GM12891 (cell line): ENCODE measurements at regions not wholly inside any gene's neighbourhood (a gene's known extent, or its start where the extent isn't known, plus 50 kb on each side); places are given as distances from the start of the nearest gene placed in this dataset.

ENCODE experiments used
- PAX5 ChIP-seq: IDR thresholded peaks from 2 replicates; pipeline ENCODE4 v1.6.1; 2011; ENCODE audit warnings: low read length, moderate library complexity, mild to moderate bottlenecking; ENCODE audit not compliant: insufficient read depth, severe bottlenecking
- POLR2A ChIP-seq: IDR thresholded peaks from 2 replicates; pipeline ENCODE4 v1.6.1; 2011; ENCODE audit warnings: low read depth, low read length, control low read depth
- POLR2AphosphoS5 ChIP-seq: IDR thresholded peaks from 2 replicates; pipeline ENCODE4 v1.6.1; 2011; ENCODE audit warnings: low read depth, low read length, control low read depth
- POU2F2 ChIP-seq: IDR thresholded peaks from 2 replicates; pipeline ENCODE4 v1.6.1; 2011; ENCODE audit warnings: low read depth, mild to moderate bottlenecking, control low read depth, low read length, moderate library complexity
- SPI1 ChIP-seq: IDR thresholded peaks from 2 replicates; pipeline ENCODE4 v1.6.1; 2011; ENCODE audit warnings: low read depth, low read length, control low read depth
- TAF1 ChIP-seq: IDR thresholded peaks from 2 replicates; pipeline ENCODE4 v1.6.1; 2011; ENCODE audit warnings: low read depth, low read length, control low read depth

DNA sequence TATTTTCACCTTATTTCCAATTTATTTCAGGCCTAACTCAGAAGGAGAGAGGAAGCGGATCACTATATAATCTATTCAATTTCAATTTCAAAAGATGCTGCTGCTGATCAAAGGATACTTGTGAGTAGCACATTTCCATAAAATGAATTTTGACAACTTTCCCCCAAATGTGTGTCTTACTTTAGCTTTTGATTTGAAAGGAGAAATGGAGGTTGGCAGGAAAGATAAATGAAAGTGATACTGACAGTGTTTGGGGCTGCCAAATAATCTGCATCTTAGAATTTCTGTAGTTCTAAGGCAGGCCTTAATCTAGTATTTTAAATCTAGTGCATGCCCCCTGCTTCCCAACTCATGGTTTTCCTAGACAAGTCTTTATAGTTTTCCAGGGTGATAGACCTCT is 535.4 kb downstream of the DOK5 start:
- TF ChIP-seq POLR2A = no peak
- TF ChIP-seq POLR2AphosphoS5 = no peak
- no peak for TF ChIP-seq POU2F2
- no peak for TF ChIP-seq TAF1
- TF ChIP-seq SPI1 = no peak
- no peak for TF ChIP-seq PAX5
